Neural cell (in vitro differentiated cells): ENCODE measurements at regions not wholly inside any gene's neighbourhood (a gene's known extent, or its start where the extent isn't known, plus 50 kb on each side); places are given as distances from the start of the nearest gene placed in this dataset.
A peak's percentile ranks its signal among the peaks of the same experiment; 100 is the strongest.

Experiments used
- CTCF ChIP-seq: fragments of 450-650 bp; IDR thresholded peaks from 2 replicates; pipeline ENCODE4 v1.5.1; 2014; ENCODE audit warnings: antibody characterized with exemption, mild to moderate bottlenecking, moderate library complexity; ENCODE audit not compliant: poor library complexity, severe bottlenecking
- EZH2 ChIP-seq: fragments of 200-600, 300-800 bp; shearing (Covaris generic), sonication (generic); IDR thresholded peaks from 2 replicates; pipeline ENCODE4 v1.6.1; 2014; ENCODE audit warnings: antibody characterized with exemption, low read length, borderline replicate concordance, mild to moderate bottlenecking; ENCODE audit not compliant: insufficient read depth, poor library complexity, severe bottlenecking

GRCh38 chr12:30015631-30016337 lies 232.0 kb upstream of the TMTC1 start:
- TF ChIP-seq CTCF: peak; percentile 25
- TF ChIP-seq EZH2: no peak
